ENCODE measurements at regions not wholly inside any gene's neighbourhood (a gene's known extent, or its start where the extent isn't known, plus 50 kb on each side); places are given as distances from the start of the nearest gene placed in this dataset.
"Not testable (repeated sequence)": the region's sequence is repeated elsewhere in the genome, so short reads cannot be mapped to it uniquely, and the experiment has no call there.

DNA sequence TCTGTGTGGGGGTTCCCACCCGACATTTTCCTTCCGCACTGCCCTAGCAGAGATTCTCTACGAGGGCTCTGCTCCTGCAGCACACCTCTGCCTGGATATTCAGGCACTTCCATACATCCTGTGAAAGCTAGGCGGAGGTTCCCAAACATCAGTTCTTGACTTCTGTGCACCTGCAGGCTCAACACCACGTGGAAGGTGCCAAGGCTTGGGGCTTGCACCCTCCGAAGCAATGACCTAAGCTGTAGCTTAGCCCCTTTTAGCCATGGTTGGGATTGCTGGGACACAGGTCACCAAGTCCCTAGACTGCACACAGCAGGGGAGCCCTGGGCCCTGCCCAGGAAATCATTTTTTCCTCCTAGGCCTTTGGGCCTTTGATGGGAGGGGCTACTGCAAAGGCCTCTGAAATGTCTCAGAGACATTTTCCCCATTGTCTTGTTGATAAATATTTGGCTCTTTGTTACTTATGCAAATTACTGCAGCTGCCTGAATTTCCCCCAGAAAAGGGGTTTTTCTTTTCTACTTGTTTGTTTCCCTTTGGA, 1004.8 kb downstream of the OLFM4 start:
- TF ChIP-seq, protein P1, sequence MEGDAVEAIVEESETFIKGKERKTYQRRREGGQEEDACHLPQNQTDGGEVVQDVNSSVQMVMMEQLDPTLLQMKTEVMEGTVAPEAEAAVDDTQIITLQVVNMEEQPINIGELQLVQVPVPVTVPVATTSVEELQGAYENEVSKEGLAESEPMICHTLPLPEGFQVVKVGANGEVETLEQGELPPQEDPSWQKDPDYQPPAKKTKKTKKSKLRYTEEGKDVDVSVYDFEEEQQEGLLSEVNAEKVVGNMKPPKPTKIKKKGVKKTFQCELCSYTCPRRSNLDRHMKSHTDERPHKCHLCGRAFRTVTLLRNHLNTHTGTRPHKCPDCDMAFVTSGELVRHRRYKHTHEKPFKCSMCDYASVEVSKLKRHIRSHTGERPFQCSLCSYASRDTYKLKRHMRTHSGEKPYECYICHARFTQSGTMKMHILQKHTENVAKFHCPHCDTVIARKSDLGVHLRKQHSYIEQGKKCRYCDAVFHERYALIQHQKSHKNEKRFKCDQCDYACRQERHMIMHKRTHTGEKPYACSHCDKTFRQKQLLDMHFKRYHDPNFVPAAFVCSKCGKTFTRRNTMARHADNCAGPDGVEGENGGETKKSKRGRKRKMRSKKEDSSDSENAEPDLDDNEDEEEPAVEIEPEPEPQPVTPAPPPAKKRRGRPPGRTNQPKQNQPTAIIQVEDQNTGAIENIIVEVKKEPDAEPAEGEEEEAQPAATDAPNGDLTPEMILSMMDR (IDR thresholded peaks at IDR 0.05; ENCODE audit: unreplicated experiment) = no peak
- Mint-ChIP-seq H3K4me1 (ENCODE audit: low read depth) (no peaks in the 10 kb centered on the region), H3K4me3 (ENCODE audit: low read depth) (no peak overlapping the region), H3K36me3 (ENCODE audit: insufficient read depth) (no peaks in the 10 kb centered on the region), H3K9me3 (ENCODE audit: low read depth) (peaks cover 14% of the 10 kb centered on the region), H3K27me3 (no peaks in the 10 kb centered on the region), H3K27ac (no peak overlapping the region)
- no peak for DNase-seq (ENCODE audit: low spot score, unreplicated experiment)

DNA sequence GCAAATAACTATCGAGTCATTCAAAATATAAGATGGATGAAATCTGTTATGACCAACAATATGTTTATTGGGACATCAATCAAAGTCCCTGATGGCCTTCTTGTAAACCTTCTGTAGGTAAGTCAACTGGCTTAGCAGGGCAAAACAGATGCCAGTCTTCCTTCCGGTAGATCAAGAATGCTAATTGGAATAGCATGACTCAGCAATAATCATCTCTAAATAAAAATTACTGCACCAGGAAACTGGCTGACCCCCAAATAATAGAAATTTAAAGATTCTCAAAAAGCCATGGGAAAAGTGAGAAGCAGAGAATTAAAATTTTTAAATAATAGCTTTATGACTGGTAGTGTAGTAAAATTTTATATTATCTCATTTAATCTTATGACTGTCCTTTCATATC, 1005.4 kb downstream of the OLFM4 start:
- TF ChIP-seq, protein P1 (IDR thresholded peaks at IDR 0.05; ENCODE audit: unreplicated experiment) = no peak
- Mint-ChIP-seq H3K9me3 (ENCODE audit: low read depth) (peaks cover 14% of the 10 kb centered on the region), H3K27me3 (no peaks in the 10 kb centered on the region), H3K27ac (no peak overlapping the region), H3K36me3 (ENCODE audit: insufficient read depth) (no peaks in the 10 kb centered on the region), H3K4me1 (ENCODE audit: low read depth) (no peaks in the 10 kb centered on the region), H3K4me3 (ENCODE audit: low read depth) (no peak overlapping the region)
- DNase-seq (ENCODE audit: low spot score, unreplicated experiment) = no peak

DNA sequence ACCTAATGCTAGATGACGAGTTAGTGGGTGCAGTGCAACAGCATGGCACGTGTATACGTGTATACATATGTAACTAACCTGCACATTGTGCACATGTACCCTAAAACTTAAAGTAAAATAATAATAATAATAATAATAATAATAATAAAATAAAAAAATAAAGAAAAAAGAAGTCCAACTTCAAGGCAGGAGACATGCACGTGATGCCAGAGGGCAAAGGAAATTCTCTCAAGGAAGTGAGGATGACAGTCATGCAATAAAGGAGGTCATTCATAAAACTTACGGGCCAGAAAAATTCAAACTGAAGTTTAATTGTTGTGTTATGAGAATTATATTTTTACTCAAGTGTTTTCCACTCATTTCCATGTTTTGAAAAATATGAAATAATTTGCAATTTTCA, 1028.8 kb downstream of the OLFM4 start:
- not testable (repeated sequence) for H3K27me3 Mint-ChIP-seq; H3K4me3 Mint-ChIP-seq (ENCODE audit: low read depth); H3K27ac Mint-ChIP-seq; H3K36me3 Mint-ChIP-seq (ENCODE audit: insufficient read depth); H3K9me3 Mint-ChIP-seq (ENCODE audit: low read depth); DNase-seq (ENCODE audit: low spot score, unreplicated experiment); H3K4me1 Mint-ChIP-seq (ENCODE audit: low read depth)

DNA sequence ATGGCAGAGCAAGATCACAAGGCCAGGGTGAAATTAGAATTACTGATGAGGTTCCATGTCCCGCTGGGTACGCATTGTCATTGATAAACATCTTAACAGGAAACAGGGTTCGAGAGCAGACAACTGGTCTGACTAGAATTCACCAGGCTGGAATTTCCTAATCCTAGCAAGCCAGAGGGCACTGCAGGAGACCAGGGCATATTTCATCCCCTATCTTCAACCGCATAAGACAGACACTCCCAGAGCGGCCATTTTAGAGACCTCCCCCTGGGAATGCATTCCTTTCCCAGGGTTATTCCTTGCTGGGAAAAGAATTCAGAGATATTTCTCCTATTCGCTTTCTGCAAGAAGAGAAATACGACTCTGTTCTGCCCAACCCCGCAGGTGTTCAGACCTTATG, 1041.3 kb downstream of the OLFM4 start:
- H3K27ac Mint-ChIP-seq; H3K4me3 Mint-ChIP-seq (ENCODE audit: low read depth); H3K27me3 Mint-ChIP-seq; H3K4me1 Mint-ChIP-seq (ENCODE audit: low read depth); DNase-seq (ENCODE audit: low spot score, unreplicated experiment); H3K36me3 Mint-ChIP-seq (ENCODE audit: insufficient read depth): not testable (repeated sequence)
- peaks cover 20% of the 10 kb centered on the region for H3K9me3 Mint-ChIP-seq (ENCODE audit: low read depth)

DNA sequence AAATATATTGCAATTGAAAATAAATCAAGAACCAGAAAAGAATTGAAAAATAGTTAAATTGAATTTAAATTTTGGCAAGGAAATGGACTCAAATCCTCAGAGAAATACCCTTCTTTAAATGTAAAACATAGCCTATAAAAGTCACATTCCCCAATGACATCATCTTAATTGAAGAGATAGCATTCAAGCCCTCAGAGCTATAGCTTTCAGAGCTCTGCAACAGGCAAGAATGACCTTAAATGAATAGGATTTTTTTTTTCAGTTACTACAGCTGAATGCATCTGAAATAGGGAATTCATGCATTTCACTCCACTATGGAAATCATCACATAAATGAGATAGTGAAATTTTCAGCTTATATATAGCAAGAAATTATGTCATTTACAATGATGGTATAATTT, 1049.0 kb downstream of the OLFM4 start:
- no peak for DNase-seq (ENCODE audit: low spot score, unreplicated experiment)
- H3K9me3 Mint-ChIP-seq (ENCODE audit: low read depth) = peaks cover 7% of the 10 kb centered on the region
- H3K4me3 Mint-ChIP-seq (ENCODE audit: low read depth) = no peak overlapping the region
- peaks cover 2% of the 10 kb centered on the region for H3K4me1 Mint-ChIP-seq (ENCODE audit: low read depth)
- no peak overlapping the region for H3K27ac Mint-ChIP-seq
- TF ChIP-seq, protein P1 (IDR thresholded peaks at IDR 0.05; ENCODE audit: unreplicated experiment) = no peak
- H3K27me3 Mint-ChIP-seq = no peaks in the 10 kb centered on the region
- no peaks in the 10 kb centered on the region for H3K36me3 Mint-ChIP-seq (ENCODE audit: insufficient read depth)

DNA sequence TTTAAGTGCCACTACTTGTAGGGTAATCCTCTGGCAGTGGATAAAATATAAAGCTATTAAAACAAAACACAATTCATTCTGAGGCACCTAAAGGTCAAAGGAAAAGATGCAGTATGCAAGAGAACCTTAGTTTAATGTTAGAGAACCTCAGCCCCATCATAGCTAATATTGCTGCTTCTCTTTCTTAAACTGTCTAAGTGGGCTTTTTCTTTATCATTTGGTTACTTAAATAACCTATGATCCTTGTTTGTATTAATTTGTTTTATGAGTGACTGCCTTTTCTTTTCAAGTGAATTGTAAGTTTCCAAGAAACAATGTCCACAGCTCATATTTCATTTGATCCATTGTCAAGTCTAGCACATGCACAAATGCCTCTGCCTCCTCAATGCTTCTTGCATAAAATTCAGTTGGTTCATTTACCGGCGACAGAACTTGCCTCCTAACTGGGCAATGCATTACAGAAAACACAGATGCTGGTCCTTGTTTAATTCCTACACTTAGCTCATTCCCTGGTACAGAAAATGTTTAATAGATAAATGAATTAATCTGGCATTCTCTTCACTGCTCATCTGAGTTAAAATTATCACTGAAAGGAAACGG, 1049.8 kb downstream of the OLFM4 start:
- H3K27ac Mint-ChIP-seq = no peak overlapping the region
- no peak for DNase-seq (ENCODE audit: low spot score, unreplicated experiment)
- H3K9me3 Mint-ChIP-seq (ENCODE audit: low read depth) = peaks cover 7% of the 10 kb centered on the region
- H3K27me3 Mint-ChIP-seq = no peaks in the 10 kb centered on the region
- no peaks in the 10 kb centered on the region for H3K36me3 Mint-ChIP-seq (ENCODE audit: insufficient read depth)
- peaks cover 2% of the 10 kb centered on the region for H3K4me1 Mint-ChIP-seq (ENCODE audit: low read depth)
- H3K4me3 Mint-ChIP-seq (ENCODE audit: low read depth) = no peak overlapping the region
- TF ChIP-seq, protein P1 (IDR thresholded peaks at IDR 0.05; ENCODE audit: unreplicated experiment) = no peak

DNA sequence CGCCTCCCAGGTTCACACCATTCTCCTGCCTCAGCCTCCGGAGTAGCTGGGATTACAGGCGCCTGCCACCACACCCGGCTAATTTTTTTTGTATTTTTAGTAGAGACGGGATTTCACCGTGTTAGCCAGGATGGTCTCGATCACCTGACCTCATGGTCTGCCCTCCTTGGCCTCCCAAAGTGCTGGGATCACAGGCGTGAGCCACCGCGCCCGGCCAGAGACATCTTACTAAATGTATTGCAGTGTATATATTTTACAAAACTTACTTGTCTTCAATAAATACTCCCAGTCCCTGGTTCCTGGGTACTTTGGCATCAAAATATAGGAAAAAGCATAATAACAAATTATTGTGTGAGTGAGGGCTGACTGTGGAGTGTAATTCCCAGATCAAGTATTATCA, 1053.7 kb downstream of the OLFM4 start:
- not testable (repeated sequence) for DNase-seq (ENCODE audit: low spot score, unreplicated experiment); H3K9me3 Mint-ChIP-seq (ENCODE audit: low read depth); H3K4me3 Mint-ChIP-seq (ENCODE audit: low read depth); H3K4me1 Mint-ChIP-seq (ENCODE audit: low read depth); H3K27me3 Mint-ChIP-seq; H3K27ac Mint-ChIP-seq; H3K36me3 Mint-ChIP-seq (ENCODE audit: insufficient read depth)
